MM.1S (cell line): ENCODE measurements at regions not wholly inside any gene's neighbourhood (a gene's known extent, or its start where the extent isn't known, plus 50 kb on each side); places are given as distances from the start of the nearest gene placed in this dataset.

ENCODE experiments used
- DNase-seq: peaks from one replicate; pipeline ENCODE4 v3.0.0-alpha.2; 2015
- H2AFZ ChIP-seq: fragments of 300-600 bp; sonication (generic); 2 replicates; pipeline ENCODE4 v1.6.0; 2016; ENCODE audit warnings: antibody characterized with exemption, low read length
- H3F3A ChIP-seq: fragments of 300-600 bp; sonication (generic); 2 replicates; pipeline ENCODE4 v1.6.1; 2016; ENCODE audit warnings: mild to moderate bottlenecking, antibody characterized with exemption, low read length, moderate library complexity, mixed read lengths; ENCODE audit not compliant: insufficient read depth
- H3K27ac ChIP-seq: fragments of 300-600 bp; sonication (generic); 2 replicates; pipeline ENCODE4 v1.5.1; 2016; ENCODE audit warnings: mild to moderate bottlenecking, low read length
- H3K27me3 ChIP-seq: fragments of 300-600 bp; sonication (generic); replicated peaks from 2 replicates; pipeline ENCODE4 v1.6.0; 2016; ENCODE audit warnings: low read length; ENCODE audit not compliant: insufficient read depth
- H3K36me3 ChIP-seq: fragments of 300-600 bp; sonication (generic); replicated peaks from 2 replicates; pipeline ENCODE4 v1.6.1; 2016; ENCODE audit warnings: mild to moderate bottlenecking, low read length, mixed read lengths; ENCODE audit not compliant: insufficient read depth
- H3K4me1 ChIP-seq: fragments of 300-600 bp; sonication (generic); 2 replicates; pipeline ENCODE4 v1.6.1; 2016; ENCODE audit warnings: low read length, mixed read lengths
- H3K4me2 ChIP-seq: fragments of 300-600 bp; sonication (generic); 2 replicates; pipeline ENCODE4 v1.6.0; 2016; ENCODE audit warnings: low read depth, low read length
- H3K4me3 ChIP-seq: fragments of 300-600 bp; sonication (generic); 2 replicates; pipeline ENCODE4 v1.5.1; 2016; ENCODE audit warnings: low read length, mixed read lengths
- H3K79me2 ChIP-seq: fragments of 300-600 bp; sonication (generic); 2 replicates; pipeline ENCODE4 v1.6.1; 2016; ENCODE audit warnings: mixed run types, low read length, mixed read lengths
- H3K9ac ChIP-seq: fragments of 300-600 bp; sonication (generic); 2 replicates; pipeline ENCODE4 v1.6.1; 2016; ENCODE audit warnings: low read length, mixed read lengths
- H3K9me2 ChIP-seq: fragments of 300-600 bp; sonication (generic); replicated peaks from 2 replicates; pipeline ENCODE4 v1.6.1; 2016; ENCODE audit warnings: mild to moderate bottlenecking, low read length, mixed read lengths; ENCODE audit not compliant: insufficient read depth
- H3K9me3 ChIP-seq: fragments of 300-600 bp; sonication (generic); replicated peaks from 2 replicates; pipeline ENCODE4 v1.6.1; 2016; ENCODE audit warnings: mild to moderate bottlenecking, low read length, mixed read lengths; ENCODE audit not compliant: insufficient read depth
- H4K20me1 ChIP-seq: fragments of 300-600 bp; sonication (generic); 2 replicates; pipeline ENCODE4 v1.6.1; 2016; ENCODE audit warnings: mild to moderate bottlenecking, low read length, moderate library complexity, mixed read lengths; ENCODE audit not compliant: insufficient read depth
- EZH2 ChIP-seq: fragments of 300-600 bp; sonication (generic); optimal IDR thresholded peaks from 2 replicates; pipeline ENCODE3; 2017; ENCODE audit warnings: low read depth, mild to moderate bottlenecking, antibody characterized with exemption, low read length, mixed read lengths
- EZH2phosphoT487 ChIP-seq: fragments of 300-600 bp; sonication (generic); IDR thresholded peaks from 2 replicates; pipeline ENCODE4 v1.6.1; 2018; ENCODE audit warnings: antibody characterized with exemption, low read length
- TF ChIP-seq, protein P1 (sequence below): fragments of 300-600 bp; sonication (generic); IDR thresholded peaks from 2 replicates; pipeline ENCODE4 v1.5.1; 2016; ENCODE audit warnings: antibody characterized with exemption, low read length, mixed read lengths

DNA sequence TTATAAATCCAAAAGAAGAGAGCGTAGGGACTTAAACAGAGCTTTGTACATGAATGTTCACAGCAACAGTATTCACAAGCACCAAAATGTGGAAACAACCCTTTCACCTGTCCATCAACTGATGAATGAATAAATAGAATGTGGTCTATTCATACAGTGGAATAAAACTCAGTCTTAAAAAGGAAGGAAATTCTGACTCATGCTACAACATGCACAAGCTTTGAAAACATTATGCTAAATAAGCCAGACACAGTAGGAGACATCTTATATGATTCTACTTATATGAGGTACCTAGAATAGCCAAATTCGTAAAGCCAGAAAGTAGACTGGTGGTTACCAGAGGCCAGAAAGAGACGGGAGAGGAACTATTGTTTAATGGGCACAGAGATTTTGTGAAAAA, 74.3 kb downstream of the SHANK2 start:
- no peak overlapping the region for H3K9ac ChIP-seq
- no peaks in the 10 kb centered on the region for H3K36me3 ChIP-seq
- no peaks in the 10 kb centered on the region for H3K4me1 ChIP-seq
- H3K79me2 ChIP-seq, result no peaks in the 10 kb centered on the region
- no peaks in the 10 kb centered on the region for H3K9me2 ChIP-seq
- H3K27me3 ChIP-seq, result peaks cover 96% of the 10 kb centered on the region
- TF ChIP-seq, protein P1, sequence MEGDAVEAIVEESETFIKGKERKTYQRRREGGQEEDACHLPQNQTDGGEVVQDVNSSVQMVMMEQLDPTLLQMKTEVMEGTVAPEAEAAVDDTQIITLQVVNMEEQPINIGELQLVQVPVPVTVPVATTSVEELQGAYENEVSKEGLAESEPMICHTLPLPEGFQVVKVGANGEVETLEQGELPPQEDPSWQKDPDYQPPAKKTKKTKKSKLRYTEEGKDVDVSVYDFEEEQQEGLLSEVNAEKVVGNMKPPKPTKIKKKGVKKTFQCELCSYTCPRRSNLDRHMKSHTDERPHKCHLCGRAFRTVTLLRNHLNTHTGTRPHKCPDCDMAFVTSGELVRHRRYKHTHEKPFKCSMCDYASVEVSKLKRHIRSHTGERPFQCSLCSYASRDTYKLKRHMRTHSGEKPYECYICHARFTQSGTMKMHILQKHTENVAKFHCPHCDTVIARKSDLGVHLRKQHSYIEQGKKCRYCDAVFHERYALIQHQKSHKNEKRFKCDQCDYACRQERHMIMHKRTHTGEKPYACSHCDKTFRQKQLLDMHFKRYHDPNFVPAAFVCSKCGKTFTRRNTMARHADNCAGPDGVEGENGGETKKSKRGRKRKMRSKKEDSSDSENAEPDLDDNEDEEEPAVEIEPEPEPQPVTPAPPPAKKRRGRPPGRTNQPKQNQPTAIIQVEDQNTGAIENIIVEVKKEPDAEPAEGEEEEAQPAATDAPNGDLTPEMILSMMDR, result no peak
- TF ChIP-seq EZH2, result no peak
- TF ChIP-seq EZH2phosphoT487, result no peak
- no peak overlapping the region for H3K4me2 ChIP-seq
- no peaks in the 10 kb centered on the region for H3K9me3 ChIP-seq
- H3K4me3 ChIP-seq, result no peak overlapping the region
- no peak for DNase-seq
- H4K20me1 ChIP-seq, result no peaks in the 10 kb centered on the region
- no peak overlapping the region for H2AFZ ChIP-seq
- H3K27ac ChIP-seq, result no peak overlapping the region
- H3F3A ChIP-seq, result no peaks in the 10 kb centered on the region

GRCh38 chr11:71176812-71177211, 75.6 kb downstream of the SHANK2 start:
- Histone ChIP-seq H4K20me1 (no peaks in the 10 kb centered on the region), H3F3A (no peaks in the 10 kb centered on the region), H3K4me1 (no peaks in the 10 kb centered on the region), H3K36me3 (no peaks in the 10 kb centered on the region), H3K9me3 (no peaks in the 10 kb centered on the region), H3K9ac (no peak overlapping the region), H3K79me2 (no peaks in the 10 kb centered on the region), H3K27ac (no peak overlapping the region), H2AFZ (no peak overlapping the region), H3K4me2 (no peak overlapping the region), H3K4me3 (no peak overlapping the region), H3K27me3 (peaks cover 93% of the 10 kb centered on the region), H3K9me2 (no peaks in the 10 kb centered on the region)
- TF ChIP-seq EZH2, result no peak
- TF ChIP-seq, protein P1, result no peak
- no peak for TF ChIP-seq EZH2phosphoT487
- DNase-seq, result no peak

GRCh38 chr11:71173709-71174108, 78.7 kb downstream of the SHANK2 start:
- no peak overlapping the region for H3K4me3 ChIP-seq
- H3F3A ChIP-seq, result no peaks in the 10 kb centered on the region
- H2AFZ ChIP-seq, result no peak overlapping the region
- H3K27ac ChIP-seq, result no peak overlapping the region
- DNase-seq, result no peak
- TF ChIP-seq EZH2 (no peak), EZH2phosphoT487 (no peak)
- TF ChIP-seq, protein P1, result no peak
- no peaks in the 10 kb centered on the region for H3K9me3 ChIP-seq
- no peak overlapping the region for H3K9ac ChIP-seq
- H3K4me1 ChIP-seq, result no peaks in the 10 kb centered on the region
- H3K27me3 ChIP-seq, result peaks cover 93% of the 10 kb centered on the region
- no peak overlapping the region for H3K4me2 ChIP-seq
- H4K20me1 ChIP-seq, result no peaks in the 10 kb centered on the region
- H3K79me2 ChIP-seq, result no peaks in the 10 kb centered on the region
- no peaks in the 10 kb centered on the region for H3K36me3 ChIP-seq
- H3K9me2 ChIP-seq, result no peaks in the 10 kb centered on the region

- Histone ChIP-seq H3K4me2 (no peak overlapping the region), H3K9me3 (no peaks in the 10 kb centered on the region), H4K20me1 (no peaks in the 10 kb centered on the region), H3F3A (no peaks in the 10 kb centered on the region), H3K9me2 (no peaks in the 10 kb centered on the region), H3K27ac (no peak overlapping the region), H3K4me1 (no peaks in the 10 kb centered on the region), H3K9ac (no peak overlapping the region), H3K36me3 (no peaks in the 10 kb centered on the region), H3K4me3 (no peak overlapping the region), H3K27me3 (peaks cover 84% of the 10 kb centered on the region), H2AFZ (no peak overlapping the region), H3K79me2 (no peaks in the 10 kb centered on the region)
- DNase-seq, result no peak
- no peak for TF ChIP-seq EZH2
Measured at GRCh38 chr11:71172680-71173079, 79.7 kb downstream of the SHANK2 start.
